NB4 (cell line): ENCODE measurements at regions not wholly inside any gene's neighbourhood (a gene's known extent, or its start where the extent isn't known, plus 50 kb on each side); places are given as distances from the start of the nearest gene placed in this dataset.

ENCODE experiments used
- CTCF ChIP-seq: IDR thresholded peaks from one replicate; pipeline ENCODE4 v1.5.1; 2012; ENCODE audit warnings: low read depth, low read length
- MAX ChIP-seq: IDR thresholded peaks from 2 replicates; pipeline ENCODE4 v1.6.1; 2011; ENCODE audit warnings: low read depth, low read length
- POLR2A ChIP-seq: IDR thresholded peaks from 2 replicates; pipeline ENCODE4 v1.6.1; 2011; ENCODE audit warnings: mild to moderate bottlenecking; ENCODE audit not compliant: insufficient read length; ENCODE audit errors: extremely low read depth

DNA sequence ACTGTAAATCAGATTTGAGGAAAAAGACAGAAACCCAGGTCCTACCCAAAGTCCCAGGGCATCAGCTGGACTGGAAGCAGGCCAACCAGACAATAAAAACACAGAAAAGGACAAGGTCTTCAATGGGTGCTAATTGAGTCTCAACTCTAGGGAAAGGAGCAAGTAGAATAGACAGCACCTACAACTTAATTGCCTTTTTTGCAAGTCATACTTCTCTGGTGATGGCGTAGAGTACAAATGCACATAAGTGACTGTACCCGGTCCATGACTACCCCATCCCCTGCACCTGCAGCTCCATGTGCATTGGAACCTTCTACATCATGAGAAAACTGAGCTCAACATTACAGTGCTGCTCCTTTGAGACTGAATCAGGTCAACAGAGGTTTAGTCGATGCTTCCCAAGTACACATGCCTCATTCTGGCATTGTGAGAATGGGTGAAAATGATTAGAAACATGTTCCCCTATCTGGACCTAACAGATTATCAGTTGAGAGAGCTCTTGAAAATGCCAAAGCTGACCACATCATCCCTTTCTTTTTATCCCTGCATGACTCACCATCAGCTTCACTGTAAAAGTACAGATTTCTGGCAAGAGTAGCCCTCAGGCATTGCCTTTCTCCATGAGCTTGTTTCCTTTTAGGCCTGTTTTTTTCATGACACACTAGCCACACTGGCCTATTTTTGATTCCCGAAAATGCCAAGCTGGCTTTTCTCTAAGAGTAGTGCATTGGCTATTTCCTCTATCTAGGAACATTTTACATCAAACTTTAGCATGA, 298.3 kb downstream of the HS3ST1 start:
- TF ChIP-seq CTCF (no peak), POLR2A (no peak), MAX (no peak)
